ENCODE measurements at regions not wholly inside any gene's neighbourhood (a gene's known extent, or its start where the extent isn't known, plus 50 kb on each side); places are given as distances from the start of the nearest gene placed in this dataset.
"Not testable (repeated sequence)": the region's sequence is repeated elsewhere in the genome, so short reads cannot be mapped to it uniquely, and the experiment has no call there.

- TF ChIP-seq, protein P1, sequence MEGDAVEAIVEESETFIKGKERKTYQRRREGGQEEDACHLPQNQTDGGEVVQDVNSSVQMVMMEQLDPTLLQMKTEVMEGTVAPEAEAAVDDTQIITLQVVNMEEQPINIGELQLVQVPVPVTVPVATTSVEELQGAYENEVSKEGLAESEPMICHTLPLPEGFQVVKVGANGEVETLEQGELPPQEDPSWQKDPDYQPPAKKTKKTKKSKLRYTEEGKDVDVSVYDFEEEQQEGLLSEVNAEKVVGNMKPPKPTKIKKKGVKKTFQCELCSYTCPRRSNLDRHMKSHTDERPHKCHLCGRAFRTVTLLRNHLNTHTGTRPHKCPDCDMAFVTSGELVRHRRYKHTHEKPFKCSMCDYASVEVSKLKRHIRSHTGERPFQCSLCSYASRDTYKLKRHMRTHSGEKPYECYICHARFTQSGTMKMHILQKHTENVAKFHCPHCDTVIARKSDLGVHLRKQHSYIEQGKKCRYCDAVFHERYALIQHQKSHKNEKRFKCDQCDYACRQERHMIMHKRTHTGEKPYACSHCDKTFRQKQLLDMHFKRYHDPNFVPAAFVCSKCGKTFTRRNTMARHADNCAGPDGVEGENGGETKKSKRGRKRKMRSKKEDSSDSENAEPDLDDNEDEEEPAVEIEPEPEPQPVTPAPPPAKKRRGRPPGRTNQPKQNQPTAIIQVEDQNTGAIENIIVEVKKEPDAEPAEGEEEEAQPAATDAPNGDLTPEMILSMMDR (IDR thresholded peaks at IDR 0.05; ENCODE audit: insufficient read depth, low read depth, low read length): not testable (repeated sequence)
- TF ChIP-seq EZH2 (IDR thresholded peaks at IDR 0.05; ENCODE audit: insufficient read depth, low read length): not testable (repeated sequence)
Observed at GRCh38 chr4:66928881-66929280, 616.4 kb downstream of the CENPC start.

Data from astrocyte (in vitro differentiated cells and primary cell).